Activated T-helper 1 cell treated with Interleukin-2 at 50 U/mL for 16 hours (primary cell): ENCODE measurements at regions not wholly inside any gene's neighbourhood (a gene's known extent, or its start where the extent isn't known, plus 50 kb on each side); places are given as distances from the start of the nearest gene placed in this dataset.
"Not testable (repeated sequence)": the region's sequence is repeated elsewhere in the genome, so short reads cannot be mapped to it uniquely, and the experiment has no call there.

Experiments
- DNase-seq: peaks from one replicate; pipeline ENCODE4 v3.0.0-alpha.2; 2020; ENCODE audit warnings: low read depth

DNA sequence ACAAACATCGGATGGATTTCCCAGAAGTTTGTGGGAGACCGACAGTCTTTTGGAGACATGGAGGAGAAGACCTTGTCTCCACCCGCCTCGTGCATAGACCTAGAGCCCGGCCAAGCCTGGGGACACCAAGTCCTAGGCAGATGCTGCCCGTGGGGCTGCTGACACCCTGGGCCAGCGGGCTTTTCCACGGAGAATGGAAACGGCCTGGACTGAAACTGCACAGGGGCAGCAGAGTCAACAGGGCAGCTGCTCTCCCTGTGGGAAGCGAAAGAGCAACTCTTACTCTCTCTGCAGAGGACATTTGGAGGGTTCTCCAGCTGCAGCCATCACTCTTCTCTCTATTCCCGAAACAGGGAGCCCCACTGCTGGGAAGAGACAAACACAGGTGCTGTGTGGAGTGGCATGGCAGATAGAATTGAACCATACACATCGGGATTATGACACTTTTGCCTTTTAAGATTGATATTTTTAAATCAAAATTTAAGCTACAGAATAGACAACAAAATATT is 401.2 kb downstream of the THBS2 start:
- no peak for DNase-seq

DNA sequence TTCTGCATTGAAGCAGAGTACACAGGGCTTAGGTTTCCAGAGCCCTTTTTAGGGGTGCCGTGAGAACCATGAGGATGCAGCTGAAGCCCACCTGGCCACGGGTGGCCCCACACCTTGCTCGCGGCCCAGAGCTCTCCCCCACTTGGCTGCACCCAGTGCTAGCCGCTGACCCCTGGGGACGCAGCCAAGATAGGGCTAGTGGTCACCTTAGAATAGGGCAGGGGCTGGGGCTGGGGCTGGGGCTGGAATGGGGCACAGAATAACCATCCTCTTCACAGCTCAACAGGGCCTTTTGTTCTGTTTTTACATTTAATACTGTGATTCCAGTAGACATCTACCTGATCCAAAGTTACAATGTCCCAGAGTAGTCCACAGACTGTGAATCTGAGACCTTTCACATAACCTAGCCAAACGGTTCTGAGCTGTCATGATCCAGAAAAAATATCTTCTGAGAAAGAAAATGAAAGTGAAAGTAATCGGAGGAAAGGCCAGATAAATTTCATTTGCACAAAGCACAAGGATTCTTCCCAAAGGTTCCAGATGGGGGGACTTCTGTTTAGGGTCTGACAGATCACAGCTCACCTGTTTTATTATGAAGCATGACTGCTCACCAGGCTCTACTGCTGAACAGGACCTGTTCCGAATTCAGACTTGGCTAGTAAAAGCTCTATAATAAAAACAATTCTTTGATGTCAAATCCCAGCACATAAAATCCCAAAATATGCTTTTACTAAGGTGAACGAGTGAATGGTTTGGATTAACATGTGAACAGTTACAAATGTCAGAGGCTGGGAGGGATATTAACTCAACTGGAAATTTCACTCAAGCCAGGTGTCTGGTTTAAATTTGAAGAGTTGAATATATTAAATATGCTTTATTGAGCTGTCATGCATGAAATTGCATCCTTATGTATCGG is 401.9 kb downstream of the THBS2 start:
- DNase-seq = no peak

DNA sequence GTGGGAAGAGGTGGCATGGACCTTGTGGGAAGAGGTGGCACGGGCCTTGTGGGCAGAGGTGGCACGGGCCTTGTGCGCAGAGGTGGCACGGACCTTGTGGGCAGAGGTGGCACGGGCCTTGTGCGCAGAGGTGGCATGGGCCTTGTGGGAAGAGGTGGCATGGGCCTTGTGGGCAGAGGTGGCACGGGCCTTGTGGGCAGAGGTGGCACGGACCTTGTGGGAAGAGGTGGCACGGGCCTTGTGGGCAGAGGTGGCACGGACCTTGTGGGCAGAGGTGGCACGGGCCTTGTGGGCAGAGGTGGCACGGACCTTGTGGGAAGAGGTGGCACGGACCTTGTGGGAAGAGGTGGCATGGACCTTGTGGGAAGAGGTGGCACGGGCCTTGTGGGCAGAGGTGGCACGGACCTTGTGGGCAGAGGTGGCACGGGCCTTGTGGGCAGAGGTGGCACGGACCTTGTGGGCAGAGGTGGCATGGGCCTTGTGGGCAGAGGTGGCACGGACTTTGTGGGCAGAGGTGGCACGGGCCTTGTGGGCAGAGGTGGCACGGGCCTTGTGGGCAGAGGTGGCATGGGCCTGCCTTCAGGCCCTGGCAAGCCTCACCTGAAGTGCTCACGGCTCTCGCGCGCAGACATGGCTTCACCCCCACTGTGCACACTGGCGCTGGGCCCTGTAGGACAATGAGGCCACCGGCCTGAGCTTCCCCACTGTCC is 403.5 kb downstream of the THBS2 start:
- not testable (repeated sequence) for DNase-seq

DNA sequence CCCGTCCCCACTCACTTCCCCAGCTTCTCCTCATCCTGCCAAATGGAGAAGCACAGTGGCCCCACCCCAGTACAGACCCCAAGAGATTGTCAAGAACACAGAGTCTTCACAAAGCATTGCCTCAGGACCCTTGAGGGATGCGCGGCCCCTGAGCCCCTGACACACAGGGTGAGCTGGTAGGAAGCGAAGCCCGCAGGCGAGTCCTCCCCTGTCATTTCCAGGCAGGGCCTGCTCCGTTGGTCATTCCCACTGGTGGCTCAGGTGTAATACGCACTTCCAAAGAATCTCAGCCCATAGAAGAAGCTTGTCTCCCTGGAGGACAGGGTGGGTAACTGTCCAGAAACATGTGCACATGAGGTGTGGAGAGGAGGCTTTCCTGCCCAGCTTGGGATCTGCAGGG is 404.2 kb downstream of the THBS2 start:
- no peak for DNase-seq

DNA sequence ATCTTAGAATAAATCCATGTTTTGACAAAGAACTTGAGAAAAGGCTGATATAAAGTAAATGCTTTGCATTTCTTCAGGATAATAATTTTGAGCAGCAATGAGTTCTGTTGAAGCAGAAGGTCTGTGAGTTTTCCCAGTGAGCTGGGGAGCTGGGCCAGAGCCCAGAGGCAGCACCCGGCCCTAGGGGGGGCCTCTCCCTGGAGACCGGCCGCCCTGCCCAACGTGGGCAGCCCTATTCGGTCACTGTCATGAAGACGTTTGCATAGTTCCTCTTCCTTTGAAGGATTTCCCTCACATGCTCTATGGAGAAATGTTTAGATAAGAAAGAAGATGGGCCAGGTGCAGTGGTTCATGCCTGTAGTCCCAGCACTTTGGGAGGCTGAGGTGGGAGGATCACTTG is 404.8 kb downstream of the THBS2 start:
- no peak for DNase-seq

DNA sequence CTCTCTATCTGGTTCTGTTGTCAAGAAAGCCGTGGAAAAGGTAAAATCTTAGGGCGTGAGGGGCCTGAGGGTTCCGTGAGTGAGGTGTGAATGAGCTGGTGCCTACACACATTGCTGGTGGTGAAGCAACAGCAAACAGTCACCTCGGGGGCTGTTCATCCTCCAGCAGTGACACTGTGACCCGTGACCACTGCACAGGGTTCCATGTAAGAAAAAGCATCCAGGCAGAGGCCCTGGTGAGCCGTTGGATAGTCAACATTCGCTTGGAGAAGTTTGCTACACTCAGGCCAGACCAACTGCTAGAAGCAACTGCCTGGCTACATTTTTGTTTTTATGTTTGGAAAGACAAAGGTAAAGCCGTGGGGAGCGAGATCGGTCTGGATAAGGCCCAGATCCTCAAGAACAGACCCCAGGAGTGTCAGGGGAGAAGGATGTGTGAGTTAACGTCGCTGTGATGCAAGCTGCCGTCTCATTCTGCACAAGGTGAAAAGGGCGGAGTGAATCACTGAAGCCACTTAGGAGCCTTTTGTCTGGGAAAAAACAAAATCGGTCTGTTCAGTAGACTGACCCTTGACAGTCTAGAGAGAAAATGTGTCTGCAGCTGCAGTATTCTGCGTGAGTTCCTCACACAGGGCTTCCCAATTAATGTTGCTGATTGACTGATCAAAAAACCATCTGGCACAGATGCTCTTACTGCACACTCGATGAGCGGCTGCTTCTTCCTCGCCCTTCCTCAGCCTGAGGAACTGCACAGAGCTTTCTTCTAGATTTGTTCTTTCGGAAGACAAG is 404.0 kb downstream of the SMOC2 start:
- no peak for DNase-seq

DNA sequence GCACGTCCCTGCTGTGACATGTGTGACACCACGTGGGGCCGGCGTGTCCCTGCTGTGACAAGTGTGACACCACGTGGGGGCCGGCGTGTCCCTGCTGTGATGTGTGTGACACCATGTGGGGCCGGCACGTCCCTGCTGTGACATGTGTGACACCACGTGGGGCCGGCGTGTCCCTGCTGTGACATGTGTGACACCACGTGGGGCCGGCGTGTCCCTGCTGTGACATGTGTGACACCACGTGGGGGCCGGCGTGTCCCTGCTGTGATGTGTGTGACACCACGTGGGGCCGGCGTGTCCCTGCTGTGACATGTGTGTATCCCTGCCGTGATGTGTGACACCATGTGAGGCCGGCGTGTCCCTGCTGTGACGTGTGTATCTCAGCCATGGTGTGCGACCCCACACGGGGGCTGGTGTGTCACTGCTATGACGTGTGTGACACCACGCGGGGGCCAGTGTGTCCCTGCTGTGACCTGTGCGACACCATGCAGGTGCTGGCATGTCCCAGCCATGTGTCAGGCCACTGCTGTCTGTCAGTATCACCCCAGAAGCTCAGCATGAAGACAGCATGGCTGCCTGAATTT is 401.7 kb downstream of the SMOC2 start:
- not testable (repeated sequence) for DNase-seq

DNA sequence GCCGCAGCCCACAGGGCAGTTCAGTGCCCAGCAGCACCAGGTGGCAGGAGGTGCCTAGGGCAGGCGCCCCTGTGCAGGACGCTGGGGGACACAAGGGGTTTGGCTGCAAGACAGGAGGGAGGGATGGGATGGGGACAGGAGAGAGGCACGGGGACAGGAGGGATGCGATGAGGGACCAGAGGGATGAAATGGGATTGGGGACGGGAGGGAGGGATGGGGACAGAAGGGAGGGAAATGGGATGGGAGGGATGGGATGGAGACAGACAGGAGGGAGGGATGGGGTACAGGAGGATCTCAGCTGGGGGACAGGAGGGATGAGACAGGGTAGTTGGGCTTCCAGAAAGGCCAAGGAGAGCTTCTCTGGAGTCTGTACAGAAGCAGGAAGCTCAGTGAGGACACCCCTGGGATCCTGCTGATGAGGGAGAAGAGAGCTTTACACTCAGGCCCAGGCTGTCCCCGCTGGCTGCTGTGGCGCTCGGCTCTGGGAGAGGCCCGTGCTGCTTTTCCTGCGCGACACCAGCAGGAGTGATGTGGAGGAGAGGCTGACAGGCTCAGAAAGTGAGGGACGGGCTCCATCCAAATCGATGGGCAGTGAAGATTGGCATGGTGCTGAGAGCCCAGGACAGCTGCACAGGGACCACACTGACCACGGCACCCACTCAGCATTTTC is 400.8 kb downstream of the SMOC2 start:
- DNase-seq = no peak

DNA sequence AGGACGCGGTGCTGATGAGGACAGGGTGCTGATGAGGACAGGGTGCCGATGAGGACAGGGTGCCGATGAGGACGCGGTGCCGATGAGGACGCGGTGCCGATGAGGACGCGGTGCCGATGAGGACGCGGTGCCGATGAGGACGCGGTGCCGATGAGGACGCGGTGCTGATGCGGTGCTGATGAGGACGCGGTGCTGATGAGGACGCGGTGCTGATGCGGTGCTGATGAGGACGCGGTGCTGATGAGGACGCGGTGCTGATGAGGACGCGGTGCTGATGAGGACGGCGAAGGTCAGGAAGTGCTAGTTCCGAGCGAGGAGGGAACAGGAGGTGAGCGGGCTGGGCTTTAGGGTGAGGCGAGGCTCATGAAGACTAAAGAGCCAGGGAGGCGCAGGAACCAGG is 399.9 kb downstream of the SMOC2 start:
- not testable (repeated sequence) for DNase-seq

DNA sequence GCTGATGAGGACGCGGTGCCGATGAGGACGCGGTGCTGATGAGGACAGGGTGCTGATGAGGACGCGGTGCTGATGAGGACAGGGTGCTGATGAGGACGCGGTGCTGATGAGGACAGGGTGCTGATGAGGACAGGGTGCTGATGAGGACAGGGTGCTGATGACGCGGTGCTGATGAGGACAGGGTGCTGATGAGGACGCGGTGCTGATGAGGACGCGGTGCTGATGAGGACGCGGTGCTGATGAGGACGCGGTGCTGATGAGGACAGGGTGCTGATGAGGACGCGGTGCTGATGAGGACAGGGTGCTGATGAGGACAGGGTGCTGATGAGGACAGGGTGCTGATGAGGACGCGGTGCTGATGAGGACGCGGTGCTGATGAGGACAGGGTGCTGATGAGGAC is 399.3 kb downstream of the SMOC2 start:
- not testable (repeated sequence) for DNase-seq

DNA sequence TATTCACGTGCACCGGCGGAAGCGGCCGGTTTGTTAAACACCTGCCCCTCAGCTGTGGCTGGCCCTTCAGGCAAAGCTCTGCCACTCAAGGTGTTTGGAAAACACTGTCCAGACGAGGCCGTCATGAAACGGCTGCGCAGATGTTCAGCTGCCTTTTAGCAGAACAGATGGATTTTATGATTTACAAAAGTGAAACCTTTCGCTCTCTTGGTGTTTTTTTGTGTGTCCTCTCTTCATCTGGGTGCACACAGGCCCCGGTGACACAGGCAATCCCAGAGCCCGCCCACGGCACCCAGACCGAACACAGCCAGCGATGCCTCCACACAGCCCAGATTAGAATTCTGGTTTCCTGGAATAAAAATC is 397.0 kb downstream of the SMOC2 start:
- DNase-seq = no peak

DNA sequence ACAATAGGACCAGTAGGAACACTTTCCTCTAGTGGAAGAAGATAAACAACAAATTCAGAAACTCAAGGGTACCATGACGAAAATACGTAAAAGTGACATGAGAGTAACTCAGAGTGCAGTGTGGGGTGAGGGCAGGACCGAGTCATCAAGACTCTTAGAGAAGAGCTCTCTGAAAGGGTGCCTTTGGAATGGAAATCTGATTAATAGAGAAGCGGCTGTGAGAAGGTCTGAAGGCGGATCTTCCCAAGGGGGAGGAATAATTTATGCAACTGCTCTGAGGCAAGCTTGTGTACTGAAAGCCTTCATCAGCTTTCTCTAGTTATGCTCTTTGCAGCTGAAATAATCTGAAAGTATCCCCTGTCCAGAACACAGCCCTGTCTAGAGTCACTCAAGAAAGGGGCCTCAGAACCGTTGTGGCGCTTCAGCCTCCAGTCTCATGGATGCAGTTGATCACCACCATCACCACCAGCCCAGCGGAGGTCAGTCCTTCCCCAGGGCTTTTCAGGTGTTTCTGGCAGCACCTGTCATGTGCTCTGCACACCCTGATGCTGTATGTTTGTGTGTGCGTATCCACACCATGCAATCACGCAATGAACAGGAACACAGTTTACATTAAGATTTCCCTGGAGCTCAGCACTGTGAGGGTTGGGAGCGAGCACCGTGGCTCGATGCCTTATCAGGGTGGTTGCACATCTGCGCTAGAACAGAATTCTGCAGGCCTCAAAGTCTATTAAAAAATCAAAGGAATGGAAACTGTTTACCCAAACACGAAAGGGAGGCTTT is 396.5 kb downstream of the SMOC2 start:
- no peak for DNase-seq

DNA sequence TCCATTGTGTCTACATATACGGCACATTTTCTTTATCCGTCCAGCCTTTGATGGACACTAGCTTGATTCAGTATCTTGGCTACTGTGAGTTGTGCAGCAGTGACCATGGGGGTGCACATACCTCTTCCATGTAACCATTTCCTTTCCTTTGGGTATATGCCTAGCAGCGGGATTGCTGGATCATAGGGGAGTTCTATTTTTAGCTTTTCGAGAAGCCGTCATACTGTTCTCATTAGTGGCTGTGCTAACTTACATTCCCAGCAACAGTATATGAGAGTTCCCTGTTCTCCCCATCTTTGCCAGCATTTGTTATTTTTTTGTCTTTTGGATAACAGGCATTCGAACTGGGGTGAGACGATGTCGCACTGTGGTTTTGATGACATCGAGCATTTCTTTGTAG is 395.0 kb downstream of the SMOC2 start:
- no peak for DNase-seq

DNA sequence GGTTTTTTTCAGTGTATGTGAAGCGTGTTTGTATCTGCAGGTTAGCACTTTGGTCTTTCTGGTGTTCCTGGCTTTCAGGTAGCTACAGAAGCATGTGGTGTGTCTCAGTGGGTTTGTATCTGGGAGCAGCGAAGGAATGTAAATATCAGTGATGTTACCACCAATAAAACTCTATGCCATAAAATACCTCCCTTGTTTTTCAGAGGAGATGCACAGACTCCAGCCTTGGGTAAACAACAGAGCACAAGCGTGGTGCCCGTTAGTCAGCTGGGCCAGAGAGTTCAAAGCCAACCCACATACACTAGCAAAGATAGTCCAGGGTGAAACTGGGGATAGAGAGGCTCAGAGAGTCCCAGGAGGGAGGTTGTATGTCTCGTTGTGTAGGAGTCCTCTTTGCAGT is 393.8 kb downstream of the SMOC2 start:
- no peak for DNase-seq

DNA sequence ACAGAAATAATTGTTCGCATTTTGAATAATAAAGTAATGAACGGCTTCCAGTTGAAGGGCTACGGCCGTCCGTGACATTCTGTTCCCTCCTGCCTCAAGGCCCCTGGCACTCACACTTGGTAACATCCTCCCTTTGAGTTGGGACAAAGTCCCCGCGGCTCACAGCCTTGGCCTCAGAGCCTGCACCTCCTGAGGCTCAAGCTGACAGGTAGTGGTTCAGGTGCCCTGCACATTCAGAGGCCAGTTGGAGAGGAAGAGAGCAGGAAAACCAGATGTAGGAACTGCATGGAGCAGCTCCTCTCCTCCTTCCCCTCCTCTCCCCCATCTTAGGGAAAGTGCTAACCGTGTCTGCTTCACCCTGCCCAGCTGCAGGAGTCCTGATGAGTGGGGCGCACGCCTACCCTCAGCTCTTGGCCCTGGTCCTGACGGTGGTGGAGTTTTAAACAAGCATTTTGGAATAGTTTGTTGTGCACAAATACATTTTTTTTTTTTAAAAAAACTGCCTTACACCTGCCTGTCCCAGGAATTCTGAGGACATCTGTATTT is 393.1 kb downstream of the SMOC2 start:
- DNase-seq = no peak

DNA sequence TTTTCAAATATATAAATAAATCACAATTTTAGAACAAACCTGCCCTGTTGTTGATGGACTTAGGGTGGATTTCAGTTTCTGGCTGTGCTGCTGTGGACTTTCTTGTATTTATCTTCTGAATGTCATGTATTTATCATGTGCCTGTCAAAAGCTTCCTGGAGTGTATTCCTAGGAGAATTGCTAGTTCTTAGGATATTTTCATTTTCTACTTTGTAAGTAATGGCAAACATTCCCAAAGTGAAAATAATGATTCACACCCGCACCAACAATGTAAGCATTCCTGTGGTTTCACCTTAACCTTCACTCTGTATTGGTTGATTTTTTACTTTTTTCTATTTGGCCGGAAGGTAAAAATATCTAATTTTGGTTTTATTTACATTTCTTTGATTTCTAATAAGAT is 387.8 kb downstream of the SMOC2 start:
- DNase-seq = no peak

DNA sequence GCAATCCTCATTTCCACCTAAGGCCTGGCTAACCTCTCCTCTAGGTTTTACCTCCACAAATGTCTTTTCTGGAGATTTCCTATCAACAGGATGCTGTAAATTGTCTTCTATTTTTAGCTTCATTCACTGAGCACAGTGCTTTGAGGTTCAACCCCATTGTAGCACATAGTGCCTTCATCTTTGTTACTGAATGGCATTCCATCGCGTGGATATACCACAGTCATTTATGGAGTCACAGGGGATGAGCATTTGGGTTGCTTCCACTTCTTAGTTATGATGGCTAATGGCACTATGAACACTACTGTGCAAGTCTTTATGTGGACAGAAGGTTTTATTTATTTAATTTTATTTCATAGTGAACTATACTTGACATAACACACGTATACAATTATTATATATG is 387.1 kb downstream of the SMOC2 start:
- no peak for DNase-seq

DNA sequence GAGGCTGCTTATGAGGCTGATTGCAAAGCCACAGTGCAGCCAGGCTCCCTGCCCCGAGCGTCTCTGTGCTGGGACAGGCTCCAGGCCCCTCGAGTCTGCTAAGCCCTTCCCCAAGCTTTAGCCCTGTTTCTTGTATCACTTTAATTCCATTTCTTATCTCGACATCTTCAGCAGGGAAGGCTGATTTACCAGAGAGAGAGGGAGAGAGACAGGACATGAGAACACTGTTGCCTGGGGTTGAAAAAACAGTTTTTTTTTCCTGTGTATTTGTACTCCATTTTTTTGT is 386.5 kb downstream of the SMOC2 start:
- no peak for DNase-seq

DNA sequence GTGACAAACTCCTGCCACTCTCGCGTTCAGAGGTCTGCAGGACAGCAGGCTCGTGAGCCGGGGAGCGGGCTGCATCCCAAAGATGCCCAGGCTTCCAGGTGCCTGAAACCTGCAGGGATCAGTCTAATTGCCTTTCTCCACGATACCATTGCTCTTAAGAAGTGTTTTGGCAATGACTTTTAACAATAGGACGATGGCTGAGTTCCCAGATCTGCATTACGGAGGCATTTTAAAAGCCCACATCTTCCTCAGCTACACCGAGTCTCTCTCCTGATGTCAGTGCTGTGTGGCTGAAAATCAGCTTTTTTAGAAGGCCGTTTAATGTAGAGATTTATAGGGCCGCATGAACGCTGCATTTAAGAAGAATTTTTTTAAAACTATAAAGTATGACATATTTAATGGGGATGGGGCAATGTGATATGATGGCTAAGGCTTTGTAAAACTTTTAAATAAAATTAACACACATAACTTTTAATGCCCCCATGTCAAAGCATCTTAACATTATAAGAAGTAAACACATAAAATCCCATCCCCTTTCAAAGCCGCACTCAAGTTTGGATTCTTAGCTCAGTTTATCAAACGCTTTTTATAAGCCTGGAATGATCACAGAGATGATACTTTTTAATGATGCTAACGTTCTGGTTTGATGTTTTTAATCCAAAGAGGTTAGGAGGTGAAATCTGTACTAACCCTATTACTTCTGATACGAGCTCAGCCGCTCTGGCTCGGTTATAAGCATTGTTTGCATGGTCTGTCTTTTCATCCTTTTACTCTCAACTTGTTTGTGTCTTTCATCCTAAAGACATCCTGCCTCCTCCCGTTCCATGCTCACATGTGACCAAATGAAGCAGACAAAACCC is 386.0 kb downstream of the SMOC2 start:
- DNase-seq = no peak

DNA sequence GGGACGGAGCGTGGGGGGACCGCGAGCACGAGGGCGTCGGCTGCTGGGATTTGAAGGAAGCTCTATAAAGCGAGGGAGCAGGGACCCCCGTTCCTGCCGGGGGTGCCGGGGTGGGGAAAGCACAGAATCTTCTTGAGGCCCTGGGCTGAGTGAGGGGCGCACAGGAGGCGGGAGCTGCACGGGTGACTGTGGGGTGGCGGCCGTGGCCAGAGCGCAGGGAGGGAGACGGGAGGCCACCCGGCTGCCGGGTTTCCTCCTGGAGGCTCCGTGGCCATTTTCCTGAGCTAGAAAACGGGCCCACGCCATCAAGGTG is 385.1 kb downstream of the SMOC2 start:
- no peak for DNase-seq
